WTC11 (cell line): ENCODE measurements at regions not wholly inside any gene's neighbourhood (a gene's known extent, or its start where the extent isn't known, plus 50 kb on each side); places are given as distances from the start of the nearest gene placed in this dataset.
"Not testable (repeated sequence)": the region's sequence is repeated elsewhere in the genome, so short reads cannot be mapped to it uniquely, and the experiment has no call there.

Experiments used
- ATAC-seq: fragments of 200-7000 bp; cut with Tn5 transposase; 2 replicates; pipeline ENCODE4 v1.10.0; 2021; ENCODE audit warnings: mild to moderate bottlenecking, moderate library complexity
- CTCF ChIA-PET: fragments of 300-600 bp; sonication (Branson Sonifier 250); formaldehyde crosslinking; loops from one replicate; lab custom pipeline; 2021; ENCODE audit warnings: antibody characterized with exemption; lab: Charles Lee
- POLR2A ChIA-PET: fragments of 350-600 bp; sonication (Branson Sonifier 250); formaldehyde crosslinking; loops from one replicate; lab custom pipeline; 2021; ENCODE audit warnings: antibody characterized with exemption; lab: Charles Lee
- DNase-seq: peaks from one replicate; pipeline ENCODE4 v3.0.0; 2021; ENCODE audit warnings: low spot score
- H3K27ac Mint-ChIP-seq: 2 replicates; pipeline ENCODE4 v1.8.0; 2021; ENCODE audit warnings: mixed read lengths
- H3K27me3 Mint-ChIP-seq: 2 replicates; pipeline ENCODE4 v1.8.0; 2021; ENCODE audit warnings: low read depth, mild to moderate bottlenecking, moderate library complexity, mixed read lengths
- H3K36me3 Mint-ChIP-seq: 2 replicates; pipeline ENCODE4 v1.8.0; 2021; ENCODE audit warnings: mixed read lengths
- H3K4me1 Mint-ChIP-seq: 2 replicates; pipeline ENCODE4 v1.8.0; 2022; ENCODE audit warnings: mixed read lengths
- H3K4me3 Mint-ChIP-seq: 2 replicates; pipeline ENCODE4 v1.8.0; 2021; ENCODE audit warnings: mild to moderate bottlenecking, moderate library complexity, mixed read lengths
- H3K9me3 Mint-ChIP-seq: 2 replicates; pipeline ENCODE4 v1.8.0; 2021; ENCODE audit warnings: mixed read lengths
- EMX1 ChIP-seq: fragments of 250-450 bp; sonication (Bioruptor Pico); IDR thresholded peaks from 2 replicates; pipeline ENCODE4 v1.8.0; 2021; ENCODE audit warnings: mild to moderate bottlenecking
- ESRRA ChIP-seq: sonication (generic); formaldehyde crosslinking; IDR thresholded peaks from 2 replicates; pipeline ENCODE4 v1.8.1; 2022; ENCODE audit warnings: mild to moderate bottlenecking, missing genetic modification reagents, borderline replicate concordance
- ETV6 ChIP-seq: sonication (generic); formaldehyde crosslinking; IDR thresholded peaks from 2 replicates; pipeline ENCODE4 v1.8.1; 2022; ENCODE audit warnings: mild to moderate bottlenecking, missing genetic modification reagents
- GABPB1 ChIP-seq: sonication (generic); formaldehyde crosslinking; IDR thresholded peaks from 2 replicates; pipeline ENCODE4 v1.8.1; 2023; ENCODE audit warnings: mild to moderate bottlenecking, missing genetic modification reagents
- GTF2I ChIP-seq: fragments of 250-450 bp; sonication (Bioruptor Pico); conservative IDR thresholded peaks from 2 replicates; pipeline ENCODE4 v1.4.0; 2021; ENCODE audit warnings: mild to moderate bottlenecking
- MAX ChIP-seq: sonication (generic); formaldehyde crosslinking; IDR thresholded peaks from 2 replicates; pipeline ENCODE4 v1.8.0; 2022; ENCODE audit warnings: mild to moderate bottlenecking, missing genetic modification reagents
- NFYB ChIP-seq: sonication (generic); formaldehyde crosslinking; conservative IDR thresholded peaks from 2 replicates; pipeline ENCODE4 v1.8.0; 2022; ENCODE audit warnings: low read depth, missing genetic modification reagents
- NR2C2 ChIP-seq: sonication (generic); formaldehyde crosslinking; IDR thresholded peaks from 2 replicates; pipeline ENCODE4 v1.8.0; 2022; ENCODE audit warnings: mild to moderate bottlenecking, missing genetic modification reagents
- OVOL2 ChIP-seq: fragments of 250-450 bp; sonication (Bioruptor Pico); IDR thresholded peaks from 2 replicates; pipeline ENCODE4 v1.9.0; 2021; ENCODE audit warnings: mild to moderate bottlenecking, borderline replicate concordance
- PRDM15 ChIP-seq: sonication (generic); formaldehyde crosslinking; IDR thresholded peaks from 2 replicates; pipeline ENCODE4 v1.8.0; 2022; ENCODE audit warnings: missing genetic modification reagents
- SP1 ChIP-seq: sonication (generic); formaldehyde crosslinking; conservative IDR thresholded peaks from 2 replicates; pipeline ENCODE4 v1.8.1; 2022; ENCODE audit warnings: missing genetic modification reagents
- TCF7 ChIP-seq: sonication (generic); formaldehyde crosslinking; IDR thresholded peaks from 2 replicates; pipeline ENCODE4 v1.8.0; 2022; ENCODE audit warnings: mild to moderate bottlenecking, low read depth, missing genetic modification reagents, moderate library complexity
- TEAD4 ChIP-seq: sonication (generic); formaldehyde crosslinking; IDR thresholded peaks from 2 replicates; pipeline ENCODE4 v1.8.0; 2022; ENCODE audit warnings: mild to moderate bottlenecking, missing genetic modification reagents
- ZBTB43 ChIP-seq: sonication (generic); formaldehyde crosslinking; IDR thresholded peaks from 2 replicates; pipeline ENCODE4 v1.8.1; 2023; ENCODE audit warnings: mild to moderate bottlenecking, missing genetic modification reagents
- ZNF532 ChIP-seq: fragments of 250-450 bp; sonication (Bioruptor Pico); IDR thresholded peaks from 2 replicates; pipeline ENCODE4 v1.9.0; 2021; ENCODE audit warnings: mild to moderate bottlenecking, borderline replicate concordance
- TF ChIP-seq, protein P1 (sequence below): sonication (generic); formaldehyde crosslinking; IDR thresholded peaks from 2 replicates; pipeline ENCODE4 v1.8.1; 2022; ENCODE audit warnings: missing genetic modification reagents, borderline replicate concordance
- TF ChIP-seq, protein P2 (sequence below): sonication (generic); formaldehyde crosslinking; IDR thresholded peaks from 2 replicates; pipeline ENCODE4 v1.8.0; 2022; ENCODE audit warnings: mild to moderate bottlenecking, missing genetic modification reagents
- TF ChIP-seq, protein P3 (sequence below): sonication (generic); formaldehyde crosslinking; IDR thresholded peaks from 2 replicates; pipeline ENCODE4 v1.8.0; 2022; ENCODE audit warnings: mild to moderate bottlenecking, missing genetic modification reagents
- TF ChIP-seq, protein P4 (sequence below): sonication (generic); formaldehyde crosslinking; IDR thresholded peaks from 2 replicates; pipeline ENCODE4 v1.8.0; 2023; ENCODE audit warnings: missing genetic modification reagents

- no peak for TF ChIP-seq OVOL2 (CRISPR knock-in tag)
- no peak for TF ChIP-seq MAX (CRISPR knock-in tag)
- no peak for TF ChIP-seq GTF2I (CRISPR knock-in tag)
- no peak for TF ChIP-seq NFYB (CRISPR knock-in tag)
- no peak for TF ChIP-seq TCF7 (CRISPR knock-in tag)
- no peak for TF ChIP-seq EMX1 (CRISPR knock-in tag)
- TF ChIP-seq, protein P1, sequence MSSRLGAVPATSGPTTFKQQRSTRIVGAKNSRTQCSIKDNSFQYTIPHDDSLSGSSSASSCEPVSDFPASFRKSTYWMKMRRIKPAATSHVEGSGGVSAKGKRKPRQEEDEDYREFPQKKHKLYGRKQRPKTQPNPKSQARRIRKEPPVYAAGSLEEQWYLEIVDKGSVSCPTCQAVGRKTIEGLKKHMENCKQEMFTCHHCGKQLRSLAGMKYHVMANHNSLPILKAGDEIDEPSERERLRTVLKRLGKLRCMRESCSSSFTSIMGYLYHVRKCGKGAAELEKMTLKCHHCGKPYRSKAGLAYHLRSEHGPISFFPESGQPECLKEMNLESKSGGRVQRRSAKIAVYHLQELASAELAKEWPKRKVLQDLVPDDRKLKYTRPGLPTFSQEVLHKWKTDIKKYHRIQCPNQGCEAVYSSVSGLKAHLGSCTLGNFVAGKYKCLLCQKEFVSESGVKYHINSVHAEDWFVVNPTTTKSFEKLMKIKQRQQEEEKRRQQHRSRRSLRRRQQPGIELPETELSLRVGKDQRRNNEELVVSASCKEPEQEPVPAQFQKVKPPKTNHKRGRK (CRISPR knock-in tag): no peak
- no peak for TF ChIP-seq ESRRA (CRISPR knock-in tag)
- TF ChIP-seq, protein P2, sequence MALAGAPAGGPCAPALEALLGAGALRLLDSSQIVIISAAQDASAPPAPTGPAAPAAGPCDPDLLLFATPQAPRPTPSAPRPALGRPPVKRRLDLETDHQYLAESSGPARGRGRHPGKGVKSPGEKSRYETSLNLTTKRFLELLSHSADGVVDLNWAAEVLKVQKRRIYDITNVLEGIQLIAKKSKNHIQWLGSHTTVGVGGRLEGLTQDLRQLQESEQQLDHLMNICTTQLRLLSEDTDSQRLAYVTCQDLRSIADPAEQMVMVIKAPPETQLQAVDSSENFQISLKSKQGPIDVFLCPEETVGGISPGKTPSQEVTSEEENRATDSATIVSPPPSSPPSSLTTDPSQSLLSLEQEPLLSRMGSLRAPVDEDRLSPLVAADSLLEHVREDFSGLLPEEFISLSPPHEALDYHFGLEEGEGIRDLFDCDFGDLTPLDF (CRISPR knock-in tag): no peak
- no peak for TF ChIP-seq SP1
- TF ChIP-seq PRDM15 (CRISPR knock-in tag): no peak
These were observed 121.7 kb upstream of the SPRED1 start (continued) for GRCh38 chr15:38130740-38131498.

DNA sequence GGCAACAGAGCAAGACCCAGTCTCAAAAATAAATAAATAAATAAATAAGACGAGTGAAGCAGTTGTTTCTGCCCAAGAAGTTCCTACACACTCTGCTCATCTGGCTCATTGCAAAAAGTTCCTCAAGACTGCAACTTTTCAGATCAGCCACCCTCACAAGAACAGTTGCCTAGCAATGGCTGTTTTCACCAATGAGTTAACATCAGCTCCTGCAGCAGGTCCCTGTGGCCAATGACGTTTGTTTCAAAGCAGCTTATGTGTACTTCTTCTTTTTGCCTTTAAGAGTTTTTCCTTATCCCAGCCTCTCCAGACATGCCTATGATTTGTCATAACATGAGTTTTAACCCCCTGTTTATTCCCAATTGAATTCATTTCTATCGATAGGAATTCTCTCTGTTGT, 118.4 kb upstream of the SPRED1 start:
- Mint-ChIP-seq H3K27ac (no peak overlapping the region), H3K9me3 (peaks cover 8% of the 10 kb centered on the region), H3K4me3 (no peak overlapping the region), H3K4me1 (peaks cover 25% of the 10 kb centered on the region), H3K36me3 (no peaks in the 10 kb centered on the region), H3K27me3 (no peaks in the 10 kb centered on the region)
- CTCF ChIA-PET: no interaction called here
- POLR2A ChIA-PET: no interaction called here
- no peak for ATAC-seq
- TF ChIP-seq, protein P3, sequence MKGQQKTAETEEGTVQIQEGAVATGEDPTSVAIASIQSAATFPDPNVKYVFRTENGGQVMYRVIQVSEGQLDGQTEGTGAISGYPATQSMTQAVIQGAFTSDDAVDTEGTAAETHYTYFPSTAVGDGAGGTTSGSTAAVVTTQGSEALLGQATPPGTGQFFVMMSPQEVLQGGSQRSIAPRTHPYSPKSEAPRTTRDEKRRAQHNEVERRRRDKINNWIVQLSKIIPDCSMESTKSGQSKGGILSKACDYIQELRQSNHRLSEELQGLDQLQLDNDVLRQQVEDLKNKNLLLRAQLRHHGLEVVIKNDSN (CRISPR knock-in tag): no peak
- TF ChIP-seq ZNF532 (CRISPR knock-in tag) (no peak), GABPB1 (no peak), ETV6 (CRISPR knock-in tag) (no peak), ZBTB43 (CRISPR knock-in tag) (no peak), NR2C2 (no peak), TEAD4 (CRISPR knock-in tag) (no peak)
- TF ChIP-seq, protein P4, sequence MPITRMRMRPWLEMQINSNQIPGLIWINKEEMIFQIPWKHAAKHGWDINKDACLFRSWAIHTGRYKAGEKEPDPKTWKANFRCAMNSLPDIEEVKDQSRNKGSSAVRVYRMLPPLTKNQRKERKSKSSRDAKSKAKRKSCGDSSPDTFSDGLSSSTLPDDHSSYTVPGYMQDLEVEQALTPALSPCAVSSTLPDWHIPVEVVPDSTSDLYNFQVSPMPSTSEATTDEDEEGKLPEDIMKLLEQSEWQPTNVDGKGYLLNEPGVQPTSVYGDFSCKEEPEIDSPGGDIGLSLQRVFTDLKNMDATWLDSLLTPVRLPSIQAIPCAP (CRISPR knock-in tag): no peak
- DNase-seq: no peak

GRCh38 chr15:38142195-38142594, 110.4 kb upstream of the SPRED1 start:
- CTCF ChIA-PET, ATAC-seq, H3K27me3 Mint-ChIP-seq, H3K36me3 Mint-ChIP-seq, H3K4me3 Mint-ChIP-seq, H3K4me1 Mint-ChIP-seq, H3K27ac Mint-ChIP-seq, POLR2A ChIA-PET: not testable (repeated sequence)
- peak; percentile 22 for DNase-seq
- H3K9me3 Mint-ChIP-seq: peaks cover 14% of the 10 kb centered on the region
